HepG2 (cell line): ENCODE measurements at regions not wholly inside any gene's neighbourhood (a gene's known extent, or its start where the extent isn't known, plus 50 kb on each side); places are given as distances from the start of the nearest gene placed in this dataset.

Experiments
- ATF7 ChIP-seq, 2 experiments: fragments of 450-650 bp in 1 of 2; sonication (generic) in 1 of 2; formaldehyde crosslinking in 1 of 2; IDR thresholded peaks; 2 replicates each; pipeline versions ENCODE4 v1.4.0 to v1.6.1; 2016 to 2020; ENCODE audit warnings: antibody characterized with exemption in 1 of 2, mild to moderate bottlenecking in 1 of 2, missing genetic modification reagents in 1 of 2
- ETS1 ChIP-seq: sonication (generic); formaldehyde crosslinking; IDR thresholded peaks from 2 replicates; pipeline ENCODE4 v1.4.0; 2020; ENCODE audit warnings: missing genetic modification reagents
- ZNF354B ChIP-seq: sonication (generic); formaldehyde crosslinking; IDR thresholded peaks from 2 replicates; pipeline ENCODE4 v1.8.0; 2022; ENCODE audit warnings: mild to moderate bottlenecking, missing genetic modification reagents
- ZNF362 ChIP-seq: sonication (generic); formaldehyde crosslinking; IDR thresholded peaks from 2 replicates; pipeline ENCODE4 v1.4.0; 2020; ENCODE audit warnings: missing genetic modification reagents, mild to moderate bottlenecking, borderline replicate concordance
- ZSCAN31 ChIP-seq: sonication (generic); formaldehyde crosslinking; IDR thresholded peaks from 2 replicates; pipeline ENCODE4 v1.5.0; 2020; ENCODE audit warnings: low read depth, mild to moderate bottlenecking, missing genetic modification reagents

- TF ChIP-seq ATF7 (IDR thresholded peaks at IDR 0.05) (no peak), ATF7 (CRISPR knock-in tag; IDR thresholded peaks at IDR 0.05) (no peak), ETS1 (CRISPR knock-in tag) (no peak), ZNF354B (CRISPR knock-in tag) (no peak), ZSCAN31 (CRISPR knock-in tag) (no peak), ZNF362 (no peak)
These were observed 499.0 kb downstream of the PDGFC start for GRCh38 chr4:156472624-156473023.
